KMS-11 (cell line): ENCODE measurements at regions not wholly inside any gene's neighbourhood (a gene's known extent, or its start where the extent isn't known, plus 50 kb on each side); places are given as distances from the start of the nearest gene placed in this dataset.

ENCODE experiments used
- H2AFZ ChIP-seq: fragments of 200-600 bp; sonication (generic); 2 replicates; pipeline ENCODE4 v1.6.1; 2016; ENCODE audit warnings: antibody characterized with exemption, mixed run types, low read depth
- H3K27ac ChIP-seq: fragments of 200-600 bp; sonication (generic); 2 replicates; pipeline ENCODE4 v1.6.1; 2016; ENCODE audit warnings: mild to moderate bottlenecking, mixed run types
- H3K27me3 ChIP-seq: fragments of 200-600 bp; sonication (generic); 2 replicates; pipeline ENCODE4 v1.6.1; 2017; ENCODE audit warnings: mild to moderate bottlenecking, low read depth, mixed run types, moderate library complexity; ENCODE audit not compliant: insufficient read depth
- H3K36me3 ChIP-seq: fragments of 200-600 bp; sonication (generic); 2 replicates; pipeline ENCODE4 v1.6.1; 2017; ENCODE audit warnings: mild to moderate bottlenecking, mixed run types; ENCODE audit not compliant: insufficient read depth
- H3K4me1 ChIP-seq: fragments of 200-600 bp; sonication (generic); 2 replicates; pipeline ENCODE4 v1.6.1; 2016; ENCODE audit warnings: mild to moderate bottlenecking, low read depth, mixed run types; ENCODE audit not compliant: poor library complexity, severe bottlenecking
- H3K4me2 ChIP-seq: fragments of 200-600 bp; sonication (generic); 2 replicates; pipeline ENCODE4 v1.7.0; 2016; ENCODE audit warnings: mild to moderate bottlenecking, mixed run types
- H3K4me3 ChIP-seq: fragments of 200-600 bp; sonication (generic); IDR thresholded peaks from 2 replicates; pipeline ENCODE4 v1.6.1; 2017; ENCODE audit warnings: low read depth, low read length, mixed read lengths; ENCODE audit not compliant: insufficient read depth
- H3K79me2 ChIP-seq: fragments of 200-600 bp; sonication (generic); 2 replicates; pipeline ENCODE4 v1.6.1; 2016; ENCODE audit warnings: low read depth, mixed run types; ENCODE audit not compliant: insufficient read depth
- H3K9ac ChIP-seq: fragments of 200-600 bp; sonication (generic); 2 replicates; pipeline ENCODE4 v1.6.1; 2016; ENCODE audit warnings: mild to moderate bottlenecking, mixed run types
- H4K20me1 ChIP-seq: fragments of 200-600 bp; sonication (generic); 2 replicates; pipeline ENCODE4 v1.6.1; 2016; ENCODE audit warnings: mild to moderate bottlenecking, mixed run types; ENCODE audit not compliant: insufficient read depth
- TF ChIP-seq, protein P1 (sequence below): fragments of 200-600 bp; sonication (generic); conservative IDR thresholded peaks from 2 replicates; pipeline ENCODE4 v1.6.1; 2017; ENCODE audit warnings: low read depth, mild to moderate bottlenecking, antibody characterized with exemption, low read length, moderate library complexity, mixed read lengths

DNA sequence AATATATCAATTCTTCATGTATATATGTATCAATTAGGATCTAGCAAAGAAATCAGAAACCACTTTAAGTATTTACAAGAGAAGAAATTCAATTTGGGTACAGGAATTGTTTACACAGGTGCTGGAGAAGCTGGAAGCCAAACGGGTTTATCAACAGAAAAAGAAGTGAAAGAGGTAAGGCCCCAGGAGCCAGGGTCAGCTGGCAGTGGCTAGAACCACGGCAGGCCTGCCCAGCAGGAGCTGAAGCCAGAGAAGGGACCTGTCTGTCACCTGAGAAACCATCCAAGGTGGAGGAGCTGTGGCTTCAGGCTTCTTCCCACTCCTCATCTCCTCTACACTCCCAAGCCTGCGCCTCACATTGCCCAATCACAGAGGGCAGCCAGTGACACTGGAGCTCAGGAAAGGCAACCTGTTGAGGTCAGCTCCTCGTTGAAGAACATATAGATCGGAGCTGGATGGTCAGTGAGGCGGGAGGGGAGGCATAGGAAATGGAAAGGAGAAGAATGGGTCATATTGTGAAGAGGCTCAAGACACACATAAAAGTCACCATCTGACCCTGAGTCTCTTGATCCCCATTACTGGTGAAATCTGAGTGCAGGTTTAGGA, 182.6 kb downstream of the REEP3 start:
- Histone ChIP-seq H3K27ac (no peak overlapping the region), H4K20me1 (no peaks in the 10 kb centered on the region), H3K4me3 (no peak overlapping the region), H3K9ac (no peak overlapping the region), H3K27me3 (no peaks in the 10 kb centered on the region), H3K4me1 (peaks cover 4% of the 10 kb centered on the region), H3K79me2 (no peaks in the 10 kb centered on the region), H3K36me3 (no peaks in the 10 kb centered on the region), H3K4me2 (no peak overlapping the region), H2AFZ (no peak overlapping the region)
- TF ChIP-seq, protein P1, sequence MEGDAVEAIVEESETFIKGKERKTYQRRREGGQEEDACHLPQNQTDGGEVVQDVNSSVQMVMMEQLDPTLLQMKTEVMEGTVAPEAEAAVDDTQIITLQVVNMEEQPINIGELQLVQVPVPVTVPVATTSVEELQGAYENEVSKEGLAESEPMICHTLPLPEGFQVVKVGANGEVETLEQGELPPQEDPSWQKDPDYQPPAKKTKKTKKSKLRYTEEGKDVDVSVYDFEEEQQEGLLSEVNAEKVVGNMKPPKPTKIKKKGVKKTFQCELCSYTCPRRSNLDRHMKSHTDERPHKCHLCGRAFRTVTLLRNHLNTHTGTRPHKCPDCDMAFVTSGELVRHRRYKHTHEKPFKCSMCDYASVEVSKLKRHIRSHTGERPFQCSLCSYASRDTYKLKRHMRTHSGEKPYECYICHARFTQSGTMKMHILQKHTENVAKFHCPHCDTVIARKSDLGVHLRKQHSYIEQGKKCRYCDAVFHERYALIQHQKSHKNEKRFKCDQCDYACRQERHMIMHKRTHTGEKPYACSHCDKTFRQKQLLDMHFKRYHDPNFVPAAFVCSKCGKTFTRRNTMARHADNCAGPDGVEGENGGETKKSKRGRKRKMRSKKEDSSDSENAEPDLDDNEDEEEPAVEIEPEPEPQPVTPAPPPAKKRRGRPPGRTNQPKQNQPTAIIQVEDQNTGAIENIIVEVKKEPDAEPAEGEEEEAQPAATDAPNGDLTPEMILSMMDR: no peak

DNA sequence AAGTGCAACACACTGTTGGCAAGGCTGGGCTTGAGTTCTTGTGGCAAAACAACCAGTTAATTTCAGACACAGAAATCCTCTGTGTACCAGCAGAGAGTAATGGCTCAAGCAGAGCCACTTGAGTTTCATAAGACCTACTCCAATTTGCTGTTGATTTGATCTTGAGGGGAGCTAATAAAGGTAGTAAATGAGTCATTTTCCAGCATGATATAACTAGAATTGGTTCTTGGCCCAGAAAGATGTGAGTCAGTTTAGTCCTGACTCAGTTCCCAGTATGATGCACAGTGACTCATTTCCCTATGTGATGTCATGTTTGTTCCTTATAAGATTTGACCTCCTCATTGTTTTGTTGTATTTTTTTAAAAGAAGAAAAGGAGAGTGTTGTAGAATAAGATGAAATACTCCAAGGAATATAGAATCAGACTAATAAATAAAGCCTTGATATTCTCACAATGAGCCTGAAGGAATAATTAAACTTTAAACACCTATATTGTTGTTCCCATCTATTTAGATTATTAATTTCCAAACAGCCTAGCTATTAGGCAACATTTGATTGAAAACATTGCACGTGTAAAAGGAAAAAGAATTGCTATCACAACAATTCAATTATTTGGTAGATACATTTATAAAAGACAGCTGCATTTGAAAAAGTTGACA, 186.2 kb downstream of the REEP3 start:
- Histone ChIP-seq H3K27ac (no peak overlapping the region), H3K4me3 (no peak overlapping the region), H2AFZ (no peak overlapping the region), H3K79me2 (no peaks in the 10 kb centered on the region), H3K36me3 (no peaks in the 10 kb centered on the region), H3K4me1 (peaks cover 4% of the 10 kb centered on the region), H3K4me2 (no peak overlapping the region), H4K20me1 (no peaks in the 10 kb centered on the region), H3K9ac (no peak overlapping the region), H3K27me3 (no peaks in the 10 kb centered on the region)
- TF ChIP-seq, protein P1: no peak

DNA sequence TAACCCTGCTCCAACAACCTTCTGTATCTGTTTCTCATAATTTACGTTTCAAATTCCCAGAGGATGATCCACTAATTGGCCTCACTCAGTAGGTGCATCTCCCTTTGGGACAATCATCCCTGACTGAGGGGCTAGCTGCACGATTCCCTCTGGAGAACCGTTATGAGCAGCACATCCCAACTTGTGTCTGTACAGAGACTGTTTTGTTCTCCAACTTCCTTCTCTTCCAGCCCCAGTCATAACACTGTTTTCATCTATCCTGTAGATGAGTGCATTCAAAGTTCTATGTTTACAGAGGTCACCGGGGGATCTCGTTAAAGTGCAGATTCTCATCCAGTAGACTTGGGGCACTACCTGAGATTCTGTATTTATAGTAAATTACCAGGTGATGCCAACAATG, 187.2 kb downstream of the REEP3 start:
- Histone ChIP-seq H2AFZ (no peak overlapping the region), H3K79me2 (no peaks in the 10 kb centered on the region), H3K4me2 (no peak overlapping the region), H3K4me1 (no peaks in the 10 kb centered on the region), H3K9ac (no peak overlapping the region), H4K20me1 (no peaks in the 10 kb centered on the region), H3K27ac (no peak overlapping the region), H3K4me3 (no peak overlapping the region), H3K36me3 (no peaks in the 10 kb centered on the region), H3K27me3 (no peaks in the 10 kb centered on the region)
- TF ChIP-seq, protein P1: no peak

DNA sequence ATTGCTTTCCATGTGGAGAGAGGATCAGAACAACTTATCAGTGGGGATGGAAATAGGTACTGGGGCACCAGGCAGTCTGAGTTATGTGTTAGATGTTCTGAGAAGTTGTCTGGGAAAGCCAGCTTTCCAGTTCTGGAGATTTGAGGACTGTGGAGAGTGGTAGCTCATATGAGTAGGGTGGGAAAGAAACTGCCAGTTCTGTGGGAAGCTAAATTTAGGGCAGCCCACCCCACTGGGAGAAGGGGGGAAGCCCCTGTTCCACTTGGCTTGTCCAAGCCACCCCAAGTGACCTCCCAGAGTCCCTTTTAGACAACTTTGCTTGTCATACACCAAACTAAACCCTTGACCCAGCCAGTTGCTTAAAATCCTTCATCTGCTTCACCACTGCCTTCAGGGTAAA, 189.5 kb downstream of the REEP3 start:
- no peak overlapping the region for H2AFZ ChIP-seq
- H3K4me3 ChIP-seq: no peak overlapping the region
- no peaks in the 10 kb centered on the region for H4K20me1 ChIP-seq
- H3K36me3 ChIP-seq: no peaks in the 10 kb centered on the region
- H3K4me1 ChIP-seq: no peaks in the 10 kb centered on the region
- no peak overlapping the region for H3K4me2 ChIP-seq
- H3K27me3 ChIP-seq: no peaks in the 10 kb centered on the region
- TF ChIP-seq, protein P1: no peak
- no peak overlapping the region for H3K27ac ChIP-seq
- no peaks in the 10 kb centered on the region for H3K79me2 ChIP-seq
- H3K9ac ChIP-seq: no peak overlapping the region
